ENCODE measurements at regions not wholly inside any gene's neighbourhood (a gene's known extent, or its start where the extent isn't known, plus 50 kb on each side); places are given as distances from the start of the nearest gene placed in this dataset.

- TF ChIP-seq ZNF384 (IDR thresholded peaks at IDR 0.05; ENCODE audit: low read depth, low read length) (no peak), ZNF239 (CRISPR knock-in tag; IDR thresholded peaks at IDR 0.05) (no peak), MCM5 (IDR thresholded peaks at IDR 0.05; ENCODE audit: low read depth) (no peak), PKNOX1 (IDR thresholded peaks at IDR 0.05) (no peak), EWSR1 (IDR thresholded peaks at IDR 0.05; ENCODE audit: borderline replicate concordance, low read depth, partially characterized antibody) (no peak), ATF6 (CRISPR knock-in tag; IDR thresholded peaks at IDR 0.05) (no peak), SMAD1 (IDR thresholded peaks at IDR 0.05; ENCODE audit: low read depth, low read length, partially characterized antibody) (no peak), ILF3 (IDR thresholded peaks at IDR 0.05; ENCODE audit: borderline replicate concordance) (no peak)
These were observed 65.5 kb downstream of the IRX6 start (continued) for GRCh38 chr16:55389426-55390073.
